Muscle of arm (tissue), 1 donor: ENCODE measurements at regions not wholly inside any gene's neighbourhood (a gene's known extent, or its start where the extent isn't known, plus 50 kb on each side); places are given as distances from the start of the nearest gene placed in this dataset.
"Not testable (repeated sequence)": the region's sequence is repeated elsewhere in the genome, so short reads cannot be mapped to it uniquely, and the experiment has no call there.

ENCODE experiments used
- DNase-seq: peaks from one replicate; pipeline ENCODE4 v3.0.0-alpha.2; 2013

DNA sequence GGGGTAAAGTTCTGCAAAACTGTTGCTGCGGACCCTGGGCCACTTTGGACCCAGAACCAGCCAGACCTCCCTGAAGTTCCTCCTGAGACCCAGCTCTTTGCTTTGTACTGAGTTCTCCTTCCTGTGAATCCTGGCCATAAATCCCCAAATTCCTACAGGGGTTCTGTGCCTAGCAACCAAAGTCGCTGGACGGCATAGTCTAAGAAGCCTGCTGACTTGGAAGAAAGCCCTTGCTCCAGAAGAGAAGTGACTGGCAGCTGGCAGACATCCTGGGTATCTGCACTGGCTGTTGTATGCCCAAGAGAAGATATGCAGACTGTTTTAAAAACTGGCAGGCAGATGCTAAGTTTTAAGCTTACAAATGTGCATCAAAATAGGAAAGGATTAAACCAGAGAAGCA, 99.9 kb upstream of the SLC24A4 start:
- DNase-seq = no peak

DNA sequence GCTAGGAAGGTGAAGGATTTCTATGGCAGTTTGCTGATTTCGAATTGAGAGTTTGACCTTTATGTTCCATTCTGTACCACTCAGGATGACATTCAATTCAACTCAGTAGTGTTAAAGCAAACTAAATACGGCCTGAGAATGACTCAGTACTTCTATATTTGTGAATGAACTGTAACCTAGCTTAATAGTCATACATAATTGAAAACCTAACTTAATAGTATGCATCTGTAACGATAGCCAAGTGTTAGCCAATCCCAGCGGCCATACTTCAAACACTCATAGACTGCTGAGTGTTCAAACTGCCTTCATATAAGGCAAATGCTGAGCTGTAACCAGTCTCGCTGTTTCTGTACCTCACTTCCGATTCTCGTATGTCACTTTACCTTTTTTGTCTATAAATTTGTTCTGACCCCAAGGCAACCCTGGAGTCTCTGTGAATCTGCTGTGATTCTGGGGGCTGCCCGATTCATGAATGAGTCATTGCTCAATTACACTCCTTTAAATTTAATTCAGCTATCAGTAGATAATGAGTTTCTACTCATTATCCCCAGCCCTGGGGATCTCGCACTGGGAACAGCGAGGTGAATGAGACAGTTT, 98.5 kb upstream of the SLC24A4 start:
- no peak for DNase-seq

DNA sequence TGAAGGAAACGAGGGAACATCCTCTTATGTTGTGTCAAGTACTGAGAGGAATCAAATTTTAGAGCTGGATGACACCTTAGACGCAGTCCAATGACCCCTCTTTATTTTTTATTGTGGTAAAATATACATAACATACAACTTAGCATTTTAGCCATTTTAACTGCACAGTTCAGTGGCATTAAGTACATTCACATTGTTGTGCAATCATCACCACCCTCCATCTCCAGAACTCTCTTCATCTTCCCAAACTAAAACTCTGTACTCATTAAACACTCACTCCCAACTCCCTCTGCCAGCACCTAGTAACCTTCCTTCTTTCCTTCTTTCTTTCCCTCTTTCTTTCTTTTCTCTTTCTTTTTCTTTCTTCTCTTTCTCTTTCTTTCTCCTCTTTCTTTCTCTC, 97.2 kb upstream of the SLC24A4 start:
- DNase-seq = no peak

GRCh38 chr14:92226166-92226565, 96.8 kb upstream of the SLC24A4 start:
- not testable (repeated sequence) for DNase-seq

DNA sequence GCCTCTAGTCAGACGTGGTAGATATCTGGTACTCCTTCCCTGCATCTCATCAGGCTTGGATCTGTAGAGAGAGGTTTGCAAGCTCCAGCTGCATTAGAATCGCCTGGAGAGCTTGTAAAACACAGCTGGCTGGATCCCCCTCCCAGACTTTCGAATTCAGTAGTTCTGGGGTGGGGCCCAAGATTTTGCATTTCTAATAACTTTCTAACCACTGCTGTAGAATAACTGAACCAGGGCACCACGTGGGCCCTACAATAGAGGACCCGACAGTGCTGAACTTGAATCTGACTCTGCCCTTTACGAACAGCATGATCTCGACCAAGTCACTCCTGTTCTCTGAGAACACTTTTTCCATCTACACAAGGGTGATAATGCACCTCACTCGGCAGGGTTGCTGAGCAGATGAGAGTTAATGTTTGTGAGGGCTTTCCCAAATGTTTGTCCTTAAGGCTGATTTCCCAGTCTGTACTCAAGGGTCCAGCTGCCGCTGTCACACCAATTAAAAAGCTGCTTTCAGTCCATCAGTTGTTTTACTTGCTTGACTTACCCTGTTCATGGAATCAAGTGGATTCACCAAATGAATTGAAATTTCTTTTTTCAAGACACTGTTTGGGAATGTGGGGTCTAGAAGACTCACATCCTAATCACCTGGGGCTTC, 86.6 kb upstream of the SLC24A4 start:
- DNase-seq = no peak

- DNase-seq = no peak
Observed at GRCh38 chr14:92240658-92241057, 82.3 kb upstream of the SLC24A4 start.

DNA sequence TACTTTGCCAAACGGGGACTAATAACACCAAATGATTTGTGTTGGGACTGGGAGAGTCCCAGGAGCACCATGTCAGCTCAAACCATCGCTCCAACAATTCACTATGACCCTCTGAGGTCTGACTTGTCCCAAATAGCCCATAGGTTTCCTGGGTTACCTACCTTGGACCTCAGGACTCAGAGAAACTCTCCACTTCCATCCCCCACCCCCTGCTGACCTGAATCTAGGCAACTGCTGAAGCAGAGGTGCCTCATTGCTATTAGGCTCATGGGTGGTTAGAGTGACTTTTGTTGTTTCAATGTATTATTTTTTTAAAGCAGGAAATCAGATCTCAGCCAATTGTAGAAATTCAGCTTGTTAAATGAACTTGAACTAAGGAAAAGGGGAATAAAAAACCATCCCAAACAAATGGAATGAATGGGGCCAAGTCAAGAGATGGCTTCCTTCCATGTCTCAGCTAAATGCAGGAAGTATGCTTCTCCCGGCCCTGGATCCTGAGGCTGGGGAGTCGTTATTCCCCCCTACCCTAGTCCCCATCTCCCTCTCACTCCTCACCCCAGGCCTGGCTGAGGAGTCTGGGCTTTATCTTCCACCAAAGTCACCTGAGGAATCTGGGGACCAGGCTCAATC, 80.9 kb upstream of the SLC24A4 start:
- DNase-seq = peak; percentile 65

GRCh38 chr14:92244805-92245204, 78.2 kb upstream of the SLC24A4 start:
- DNase-seq = no peak

- DNase-seq = no peak
Observed at GRCh38 chr14:92247341-92247740, 75.6 kb upstream of the SLC24A4 start.

DNA sequence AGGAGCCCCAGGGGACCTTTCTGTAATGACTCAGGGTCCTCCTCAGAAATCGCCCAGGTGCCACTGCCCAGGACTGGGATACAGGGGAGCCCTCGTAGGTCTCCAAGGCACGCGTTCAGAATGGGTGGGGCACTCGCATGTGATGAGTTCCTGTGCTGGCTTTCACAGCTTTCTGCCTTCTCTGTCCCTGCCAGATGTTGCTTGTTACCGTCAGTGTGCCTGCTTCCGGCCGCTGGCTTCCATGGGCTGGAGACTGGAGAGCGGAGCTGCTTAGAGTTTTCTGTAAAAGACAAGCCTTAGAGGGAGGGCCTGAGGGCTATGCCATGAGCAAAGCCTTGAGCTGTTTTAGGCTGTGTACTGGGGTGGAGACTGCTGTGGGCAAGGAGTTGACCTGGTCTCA, 75.0 kb upstream of the SLC24A4 start:
- no peak for DNase-seq

DNA sequence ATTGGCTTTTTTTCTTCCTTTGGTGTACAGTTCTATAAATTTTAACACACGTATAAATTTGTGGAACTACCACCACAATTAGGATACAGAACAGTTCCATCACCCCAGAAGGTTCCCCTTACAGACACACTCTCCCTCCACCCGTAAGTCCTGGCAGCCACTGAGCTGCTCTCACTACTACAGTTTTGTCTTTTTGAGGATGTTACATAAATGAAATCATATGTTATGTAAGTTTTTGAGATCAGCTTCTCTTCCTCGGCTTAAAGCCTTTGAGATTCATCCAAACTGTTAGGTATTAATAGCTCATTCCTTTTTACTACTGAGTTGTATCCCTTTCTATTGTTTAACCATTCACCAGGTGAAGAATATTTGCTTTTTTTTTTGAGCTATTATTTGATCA, 74.3 kb upstream of the SLC24A4 start:
- no peak for DNase-seq

GRCh38 chr14:92250366-92250765, 72.6 kb upstream of the SLC24A4 start:
- not testable (repeated sequence) for DNase-seq

DNA sequence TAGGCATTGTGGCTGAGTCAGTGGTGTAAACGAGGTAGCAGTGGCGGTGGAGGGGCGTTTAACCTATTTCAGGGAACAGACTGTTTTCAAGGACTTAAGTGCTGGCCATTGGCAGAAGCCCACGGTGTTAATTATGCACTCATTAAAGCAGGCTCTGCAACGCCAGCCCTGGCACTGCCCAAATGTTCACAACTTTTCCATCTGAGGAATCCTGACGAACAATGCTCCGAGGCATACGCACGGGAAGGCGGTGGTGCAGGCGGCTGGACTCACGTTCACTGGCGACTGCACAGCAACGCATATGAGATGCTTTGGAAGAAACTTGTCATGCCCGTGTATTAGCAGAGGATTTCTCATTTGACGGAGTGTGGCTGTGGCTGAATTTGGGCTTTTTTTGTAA, 70.6 kb upstream of the SLC24A4 start:
- no peak for DNase-seq

GRCh38 chr14:92253381-92253894, 69.5 kb upstream of the SLC24A4 start:
- no peak for DNase-seq

GRCh38 chr14:92254786-92255185, 68.2 kb upstream of the SLC24A4 start:
- DNase-seq = peak; percentile 79

- no peak for DNase-seq
Observed at GRCh38 chr14:92258934-92259333, 64.0 kb upstream of the SLC24A4 start.

- no peak for DNase-seq
Observed at GRCh38 chr14:92259613-92260357, 63.2 kb upstream of the SLC24A4 start.

- no peak for DNase-seq
Observed at GRCh38 chr14:92263681-92264080, 59.3 kb upstream of the SLC24A4 start.

- DNase-seq = no peak
Observed at GRCh38 chr14:92264195-92264594, 58.8 kb upstream of the SLC24A4 start.

DNA sequence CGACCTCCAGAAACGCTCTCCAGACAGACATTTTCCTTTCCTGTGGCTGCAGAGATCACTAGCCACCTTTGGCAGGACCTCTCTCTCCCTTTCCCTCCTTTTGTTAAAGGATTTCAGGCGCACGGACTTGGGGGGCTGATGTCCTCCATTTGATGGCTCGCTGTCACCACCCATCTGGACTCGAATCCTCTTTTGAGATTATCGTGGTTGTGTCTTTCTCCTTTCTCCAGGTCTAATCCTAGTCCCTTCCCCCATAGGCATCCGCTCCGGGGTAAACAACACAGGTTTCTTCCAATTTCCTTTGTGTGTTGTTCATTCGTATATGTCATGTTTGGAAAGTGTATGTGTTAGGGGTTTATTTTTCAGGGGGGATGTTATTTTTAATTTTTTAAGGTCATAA, 56.7 kb upstream of the SLC24A4 start:
- no peak for DNase-seq
